ENCODE measurements at regions not wholly inside any gene's neighbourhood (a gene's known extent, or its start where the extent isn't known, plus 50 kb on each side); places are given as distances from the start of the nearest gene placed in this dataset.

- H3K36me3 ChIP-seq (ENCODE audit: control insufficient read depth in 2 of 2, extremely low read depth in 1 of 2, insufficient read depth in 2 of 2, low read length in 2 of 2): no peaks in the 10 kb centered on the region
- H4K20me1 ChIP-seq (replicated peaks; ENCODE audit: control insufficient read depth, extremely low read depth, insufficient read depth, low read length): no peaks in the 10 kb centered on the region
- no peaks in the 10 kb centered on the region for H3K79me2 ChIP-seq (ENCODE audit: control insufficient read depth, insufficient read depth, low read length)
- CTCF ChIA-PET: no interaction called here
- POLR2A ChIA-PET: no interaction called here
- no peak for FAIRE-seq
- H3K9me1 ChIP-seq (replicated peaks; ENCODE audit: control insufficient read depth, extremely low read depth, insufficient read depth, low read length): no peaks in the 10 kb centered on the region
- H3K4me3 ChIP-seq (replicated peaks in 1 of 3; ENCODE audit: insufficient read depth in 1 of 3, low read depth in 1 of 3, low read length in 3 of 3): no peak overlapping the region
- H3K27ac ChIP-seq (ENCODE audit: insufficient read depth, low read depth, low read length): no peak overlapping the region
- H3K9ac ChIP-seq (replicated peaks; ENCODE audit: extremely low read depth, insufficient read depth, low read length): no peak overlapping the region
- H3K4me2 ChIP-seq (ENCODE audit: insufficient read depth, low read length): no peak overlapping the region
- intact Hi-C loops (cut with micrococcal nuclease): no loop called here
- DNase-seq (ENCODE audit: low read depth, low spot score): no peak
- no peaks in the 10 kb centered on the region for H3K27me3 ChIP-seq (ENCODE audit: control insufficient read depth in 2 of 2, insufficient read depth in 2 of 2, low read length in 2 of 2)
- peaks cover 5% of the 10 kb centered on the region for H3K9me3 ChIP-seq (replicated peaks; ENCODE audit: control insufficient read depth, insufficient read depth, low read length)
- no peak for TF ChIP-seq MYC (IDR thresholded peaks at IDR 0.05; ENCODE audit: low read depth, low read length)
- dilution Hi-C loops (cut with MboI; ENCODE audit: extremely low pct_ligation_motif_present, low sequenced_read_pairs): no loop called here
- no TSS peak for BruUV-seq (replicated peaks)
- H2AFZ ChIP-seq (ENCODE audit: low read depth, low read length): no peak overlapping the region
- no peaks in the 10 kb centered on the region for H3K4me1 ChIP-seq (ENCODE audit: control insufficient read depth, extremely low read depth, insufficient read depth, low read length)
These were observed 352.5 kb upstream of the ADGRL3 start for GRCh38 chr4:60847614-60848013.

DNA sequence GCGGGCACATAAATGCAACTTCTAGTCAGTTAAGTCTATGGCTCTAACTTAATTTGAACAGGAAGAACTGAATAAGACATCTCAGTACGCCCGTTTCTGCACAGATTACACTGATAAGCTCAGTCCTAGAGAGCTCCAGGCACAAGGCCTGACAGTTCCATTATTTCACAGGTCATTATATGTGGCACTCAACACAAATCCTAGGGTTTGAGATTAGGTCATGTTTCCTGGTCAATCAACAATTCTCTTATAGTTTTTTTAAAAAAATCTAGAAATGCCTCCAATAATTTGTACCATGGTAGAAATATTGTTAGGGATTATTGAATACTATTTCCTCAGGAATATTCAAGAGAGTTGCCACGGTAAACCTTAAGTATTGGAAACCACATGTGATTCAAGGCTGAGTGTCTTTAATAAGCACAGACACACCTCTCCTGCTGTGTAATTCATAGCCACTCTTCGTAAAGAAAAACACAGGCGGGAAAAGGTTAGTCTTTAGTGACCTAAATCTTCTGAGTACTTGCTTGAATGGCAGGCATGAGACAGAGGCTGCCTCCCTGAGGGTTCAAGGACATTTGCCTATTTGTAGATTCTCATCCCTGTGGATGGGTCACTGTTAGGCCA lies 342.9 kb upstream of the ADGRL3 start:
- no peaks in the 10 kb centered on the region for H4K20me1 ChIP-seq (replicated peaks; ENCODE audit: control insufficient read depth, extremely low read depth, insufficient read depth, low read length)
- BruUV-seq (replicated peaks): no TSS peak
- TF ChIP-seq JUN (IDR thresholded peaks at IDR 0.05; ENCODE audit: borderline replicate concordance, insufficient read depth, insufficient read length, low read depth): no peak
- TF ChIP-seq MYC (IDR thresholded peaks at IDR 0.05; ENCODE audit: low read depth, low read length): no peak
- TF ChIP-seq MAX (IDR thresholded peaks at IDR 0.05; ENCODE audit: insufficient read depth, insufficient read length): no peak
- no peak for TF ChIP-seq GATA2 (IDR thresholded peaks at IDR 0.05; ENCODE audit: insufficient read depth, insufficient read length, low read depth, low read length)
- no peak for TF ChIP-seq EZH2 (IDR thresholded peaks at IDR 0.05; ENCODE audit: borderline replicate concordance, low read depth, low read length, severe bottlenecking)
- TF ChIP-seq FOS (IDR thresholded peaks at IDR 0.05; ENCODE audit: borderline replicate concordance, insufficient read depth, low read length): no peak
- TF ChIP-seq CTCF (IDR thresholded peaks at IDR 0.05; ENCODE audit: extremely low read depth in 1 of 2, insufficient read depth in 1 of 2, low read depth in 1 of 2, low read length in 2 of 2): no peak
- no peak for TF ChIP-seq POLR2A (IDR thresholded peaks at IDR 0.05; ENCODE audit: low read depth, low read length)
- TF ChIP-seq POLR2AphosphoS5 (IDR thresholded peaks at IDR 0.05; ENCODE audit: insufficient read depth, low read depth, low read length): no peak
- CTCF ChIA-PET: no interaction called here
- no peak overlapping the region for H3K4me3 ChIP-seq (replicated peaks in 1 of 3; ENCODE audit: insufficient read depth in 1 of 3, low read depth in 1 of 3, low read length in 3 of 3)
- H3K4me1 ChIP-seq (ENCODE audit: control insufficient read depth, extremely low read depth, insufficient read depth, low read length): no peaks in the 10 kb centered on the region
- intact Hi-C loops (cut with micrococcal nuclease) (no loop called here), dilution Hi-C loops (cut with MboI; ENCODE audit: extremely low pct_ligation_motif_present, low sequenced_read_pairs) (no loop called here)
- DNase-seq (ENCODE audit: low read depth, low spot score) (no peak), FAIRE-seq (no peak)
- H3K9me3 ChIP-seq (replicated peaks; ENCODE audit: control insufficient read depth, insufficient read depth, low read length): no peaks in the 10 kb centered on the region
- no peaks in the 10 kb centered on the region for H3K79me2 ChIP-seq (ENCODE audit: control insufficient read depth, insufficient read depth, low read length)
- H3K9ac ChIP-seq (replicated peaks; ENCODE audit: extremely low read depth, insufficient read depth, low read length): no peak overlapping the region
- H3K4me2 ChIP-seq (ENCODE audit: insufficient read depth, low read length): no peak overlapping the region
- H3K36me3 ChIP-seq (ENCODE audit: control insufficient read depth in 2 of 2, extremely low read depth in 1 of 2, insufficient read depth in 2 of 2, low read length in 2 of 2): no peaks in the 10 kb centered on the region
- H3K27me3 ChIP-seq (ENCODE audit: control insufficient read depth in 2 of 2, insufficient read depth in 2 of 2, low read length in 2 of 2): no peaks in the 10 kb centered on the region
- no peak overlapping the region for H3K27ac ChIP-seq (ENCODE audit: insufficient read depth, low read depth, low read length)
- POLR2A ChIA-PET: no interaction called here
- H3K9me1 ChIP-seq (replicated peaks; ENCODE audit: control insufficient read depth, extremely low read depth, insufficient read depth, low read length): no peaks in the 10 kb centered on the region
- H2AFZ ChIP-seq (ENCODE audit: low read depth, low read length): no peak overlapping the region
